GM12878 (cell line): ENCODE measurements at regions not wholly inside any gene's neighbourhood (a gene's known extent, or its start where the extent isn't known, plus 50 kb on each side); places are given as distances from the start of the nearest gene placed in this dataset.

ENCODE experiments used
- ATAC-seq: fragments of 200-7000 bp; cut with Tn5 transposase; 3 replicates; pipeline ENCODE4 v1.9.1; 2020; ENCODE audit warnings: mild to moderate bottlenecking, moderate library complexity
- BruUV-seq: library from RNA; stranded (reverse); fragments of 400-500 nt; replicated peaks from 2 replicates; lab custom pipeline; 2021; lab: Mats Ljungman, UMichigan
- CTCF ChIA-PET: fragments of 300-600 bp; sonication (Branson Sonifier 250); formaldehyde crosslinking; extraction: SDS; loops from one replicate; lab custom pipeline; 2021; ENCODE audit warnings: inconsistent platforms; lab: Yijun Ruan, JAX
- POLR2A ChIA-PET: fragments of 350-600 bp; formaldehyde crosslinking; extraction: SDS; loops from one replicate; lab custom pipeline; 2021; ENCODE audit warnings: inconsistent platforms; lab: Charles Lee
- RAD21 ChIA-PET: fragments of 300-600 bp; sonication (Branson Sonifier 250); formaldehyde crosslinking; loops from one replicate; lab custom pipeline; 2023; ENCODE audit warnings: antibody characterized with exemption; ENCODE audit not compliant: unreplicated experiment; lab: Charles Lee
- SMC1A ChIA-PET: fragments of 300-600 bp; sonication (Branson Sonifier 250); formaldehyde crosslinking; loops from one replicate; lab custom pipeline; 2023; ENCODE audit not compliant: unreplicated experiment, uncharacterized antibody; lab: Charles Lee
- DNase-seq: peaks from one replicate; pipeline ENCODE4 v3.0.0-alpha.2; 2011; ENCODE audit warnings: low read depth, low spot score
- FAIRE-seq: peaks from 3 replicates; lab custom pipeline; 2011; peaks lifted over from hg19 to GRCh38; lab: Jason Lieb, UNC
- H2AFZ ChIP-seq: 2 replicates; pipeline ENCODE4 v1.6.0; 2011; ENCODE audit warnings: low read depth, low read length, control low read depth; ENCODE audit not compliant: control insufficient read depth
- H3K27ac ChIP-seq: 2 replicates; pipeline ENCODE4 v1.5.1; 2011; ENCODE audit warnings: control low read depth; ENCODE audit not compliant: control insufficient read depth, insufficient read depth
- H3K27me3 ChIP-seq, 2 experiments: replicated peaks in 1 of 2; 2 replicates each; pipeline versions ENCODE4 v1.6.0 to v1.6.1; 2011; ENCODE audit warnings: low read length in 1 of 2; ENCODE audit not compliant: control insufficient read depth in 2 of 2, insufficient read depth in 2 of 2
- H3K36me3 ChIP-seq, 2 experiments: 2 replicates each; pipeline ENCODE4 v1.5.1; 2011; ENCODE audit warnings: low read length in 1 of 2; ENCODE audit not compliant: control insufficient read depth in 2 of 2, insufficient read depth in 2 of 2
- H3K4me1 ChIP-seq: 2 replicates; pipeline ENCODE4 v1.6.1; 2011; ENCODE audit warnings: mild to moderate bottlenecking, low read length, moderate library complexity, mixed read lengths; ENCODE audit not compliant: control insufficient read depth, insufficient read depth
- H3K4me2 ChIP-seq: 2 replicates; pipeline ENCODE4 v1.6.0; 2011; ENCODE audit warnings: control low read depth; ENCODE audit not compliant: control insufficient read depth, insufficient read depth
- H3K4me3 ChIP-seq: fragments of 200-600 bp; sonication (generic); 2 replicates; pipeline ENCODE4 v1.5.1; 2016
- H3K79me2 ChIP-seq: 2 replicates; pipeline ENCODE4 v1.6.0; 2011; ENCODE audit warnings: low read length; ENCODE audit not compliant: control insufficient read depth, insufficient read depth
- H3K9ac ChIP-seq: 2 replicates; pipeline ENCODE4 v1.8.0; 2011; ENCODE audit warnings: low read length, control low read depth, mixed read lengths; ENCODE audit not compliant: control insufficient read depth, insufficient read depth
- H3K9me3 ChIP-seq: replicated peaks from 3 replicates; pipeline ENCODE4 v1.5.1; 2011; ENCODE audit warnings: mild to moderate bottlenecking, low read length; ENCODE audit not compliant: control insufficient read depth, insufficient read depth
- H4K20me1 ChIP-seq: 2 replicates; pipeline ENCODE4 v1.6.0; 2011; ENCODE audit not compliant: control insufficient read depth, insufficient read depth
- CEBPB ChIP-seq, 2 experiments: fragments of 150-350 bp in 1 of 2; IDR thresholded peaks; 2 replicates each; pipeline ENCODE4 v1.6.1; 2012 to 2014; ENCODE audit warnings: low read depth in 2 of 2, low read length in 2 of 2, borderline replicate concordance in 1 of 2, inconsistent platforms in 1 of 2
- CREB1 ChIP-seq: IDR thresholded peaks from 2 replicates; pipeline ENCODE4 v1.6.1; 2012; ENCODE audit warnings: low read depth, mild to moderate bottlenecking, inconsistent platforms
- ETV6 ChIP-seq, 2 experiments: fragments of 450-650 bp in 1 of 2; IDR thresholded peaks in 1 of 2; conservative IDR thresholded peaks in 1 of 2; 2 replicates each; pipeline ENCODE4 v1.6.1; 2014; ENCODE audit warnings: antibody characterized with exemption in 1 of 2, borderline replicate concordance in 1 of 2, low read depth in 1 of 2, mild to moderate bottlenecking in 1 of 2, moderate library complexity in 1 of 2
- KDM1A ChIP-seq: fragments of 200-600 bp; sonication (generic); IDR thresholded peaks from 2 replicates; pipeline ENCODE4 v1.6.1; 2016; ENCODE audit warnings: borderline replicate concordance
- MTA2 ChIP-seq: fragments of 450-650 bp; IDR thresholded peaks from 2 replicates; pipeline ENCODE4 v1.6.1; 2016; ENCODE audit warnings: low read depth, mild to moderate bottlenecking, moderate library complexity
- NFYB ChIP-seq: IDR thresholded peaks from 2 replicates; pipeline ENCODE4 v1.6.1; 2011; ENCODE audit warnings: low read depth, mild to moderate bottlenecking, low read length, improper control_type of control experiment, moderate library complexity; ENCODE audit not compliant: insufficient read depth
- NRF1 ChIP-seq: conservative IDR thresholded peaks from 2 replicates; pipeline ENCODE4 v1.6.1; 2011; ENCODE audit warnings: mild to moderate bottlenecking, low read depth, low read length, improper control_type of control experiment
- POU2F2 ChIP-seq: IDR thresholded peaks from 3 replicates; pipeline ENCODE4 v1.6.1; 2011; ENCODE audit warnings: low read depth, mild to moderate bottlenecking, low read length, borderline replicate concordance
- SMAD5 ChIP-seq: IDR thresholded peaks from 2 replicates; pipeline ENCODE4 v1.6.1; 2016; ENCODE audit warnings: antibody characterized with exemption, low read depth
- ZBED1 ChIP-seq: IDR thresholded peaks from 2 replicates; pipeline ENCODE4 v1.6.1; 2016; ENCODE audit warnings: borderline replicate concordance
- ZBTB33 ChIP-seq: fragments of 450-650 bp; IDR thresholded peaks from 2 replicates; pipeline ENCODE4 v1.6.1; 2017; ENCODE audit warnings: mild to moderate bottlenecking
- WGBS: methylation state at CpG from one replicate; pipeline ENCODE4 v1.1.6; 2016; ENCODE audit warnings: low lambda C conversion rate; ENCODE audit not compliant: insufficient replicate concordance, insufficient coverage; ENCODE audit errors: missing lambda C conversion rate; 5-methylcytosine and 5-hydroxymethylcytosine counted together
- in situ Hi-C: fragments of 300-500 bp; cut with MboI; formaldehyde crosslinking; loops from 9 replicates; pipeline ENCODE4 v1.14.3; 2018; ENCODE audit warnings: mixed read lengths
- intact Hi-C: fragments of 100-400 bp; cut with micrococcal nuclease; formaldehyde crosslinking; loops from one replicate; pipeline ENCODE4 v1.14.2; 2022; ENCODE audit not compliant: unreplicated experiment
- TF ChIP-seq, protein P1 (sequence below): fragments of 450-650 bp; IDR thresholded peaks from 2 replicates; pipeline ENCODE4 v1.6.1; 2017; ENCODE audit warnings: antibody characterized with exemption, mild to moderate bottlenecking, moderate library complexity
- TF ChIP-seq, protein P2 (sequence below): fragments of 450-650 bp; IDR thresholded peaks from 2 replicates; pipeline ENCODE4 v1.6.1; 2018; ENCODE audit warnings: borderline replicate concordance, mild to moderate bottlenecking; ENCODE audit not compliant: partially characterized antibody
- TF ChIP-seq, protein P3 (sequence below): IDR thresholded peaks from 2 replicates; pipeline ENCODE4 v1.6.1; 2011; ENCODE audit warnings: low read depth, low read length, improper control_type of control experiment, borderline replicate concordance

GRCh38 chr2:155080373-155080772, 381.9 kb downstream of the KCNJ3 start (continued):
- TF ChIP-seq, protein P1, sequence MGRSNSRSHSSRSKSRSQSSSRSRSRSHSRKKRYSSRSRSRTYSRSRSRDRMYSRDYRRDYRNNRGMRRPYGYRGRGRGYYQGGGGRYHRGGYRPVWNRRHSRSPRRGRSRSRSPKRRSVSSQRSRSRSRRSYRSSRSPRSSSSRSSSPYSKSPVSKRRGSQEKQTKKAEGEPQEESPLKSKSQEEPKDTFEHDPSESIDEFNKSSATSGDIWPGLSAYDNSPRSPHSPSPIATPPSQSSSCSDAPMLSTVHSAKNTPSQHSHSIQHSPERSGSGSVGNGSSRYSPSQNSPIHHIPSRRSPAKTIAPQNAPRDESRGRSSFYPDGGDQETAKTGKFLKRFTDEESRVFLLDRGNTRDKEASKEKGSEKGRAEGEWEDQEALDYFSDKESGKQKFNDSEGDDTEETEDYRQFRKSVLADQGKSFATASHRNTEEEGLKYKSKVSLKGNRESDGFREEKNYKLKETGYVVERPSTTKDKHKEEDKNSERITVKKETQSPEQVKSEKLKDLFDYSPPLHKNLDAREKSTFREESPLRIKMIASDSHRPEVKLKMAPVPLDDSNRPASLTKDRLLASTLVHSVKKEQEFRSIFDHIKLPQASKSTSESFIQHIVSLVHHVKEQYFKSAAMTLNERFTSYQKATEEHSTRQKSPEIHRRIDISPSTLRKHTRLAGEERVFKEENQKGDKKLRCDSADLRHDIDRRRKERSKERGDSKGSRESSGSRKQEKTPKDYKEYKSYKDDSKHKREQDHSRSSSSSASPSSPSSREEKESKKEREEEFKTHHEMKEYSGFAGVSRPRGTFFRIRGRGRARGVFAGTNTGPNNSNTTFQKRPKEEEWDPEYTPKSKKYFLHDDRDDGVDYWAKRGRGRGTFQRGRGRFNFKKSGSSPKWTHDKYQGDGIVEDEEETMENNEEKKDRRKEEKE, result no peak

- intact Hi-C loops, result no loop called here
- no peak overlapping the region for H3K4me2 ChIP-seq
- no peaks in the 10 kb centered on the region for H3K36me3 ChIP-seq
- H3K9ac ChIP-seq, result no peak overlapping the region
- ChIA-PET RAD21 (no interaction called here), SMC1A (interaction anchor here (1.1 kb wide), 1 partner anchor 632 kb away, joined by 3 read pairs; no protein-coding TSS in a partner anchor), CTCF (interaction anchor here (0.8 kb wide), 1 partner anchor 109 kb away, joined by 3 read pairs; no protein-coding TSS in a partner anchor), POLR2A (no interaction called here)
- in situ Hi-C loops, result no loop called here
- DNase-seq, result no peak
- no peak overlapping the region for H2AFZ ChIP-seq
- H3K9me3 ChIP-seq, result no peaks in the 10 kb centered on the region
- no peaks in the 10 kb centered on the region for H3K79me2 ChIP-seq
- BruUV-seq, result no TSS peak
- H3K4me1 ChIP-seq, result no peaks in the 10 kb centered on the region
- no peak for FAIRE-seq
- H3K4me3 ChIP-seq, result no peak overlapping the region
- no peaks in the 10 kb centered on the region for H3K27me3 ChIP-seq
- no peak for ATAC-seq
- no peak overlapping the region for H3K27ac ChIP-seq
- 35% methylated on average over 1 of the region's 1 CpG for WGBS
- H4K20me1 ChIP-seq, result no peaks in the 10 kb centered on the region
- no peak for TF ChIP-seq ETV6 (conservative IDR thresholded peaks at IDR 0.05 in 1 of 2, IDR thresholded peaks at IDR 0.05 in 1 of 2; ENCODE audit: borderline replicate concordance in 1 of 2, low read depth in 1 of 2)
- no peak for TF ChIP-seq CEBPB (IDR thresholded peaks at IDR 0.05; ENCODE audit: borderline replicate concordance in 1 of 2, low read depth in 2 of 2, low read length in 2 of 2)
- TF ChIP-seq CREB1, result no peak
- TF ChIP-seq, protein P2, sequence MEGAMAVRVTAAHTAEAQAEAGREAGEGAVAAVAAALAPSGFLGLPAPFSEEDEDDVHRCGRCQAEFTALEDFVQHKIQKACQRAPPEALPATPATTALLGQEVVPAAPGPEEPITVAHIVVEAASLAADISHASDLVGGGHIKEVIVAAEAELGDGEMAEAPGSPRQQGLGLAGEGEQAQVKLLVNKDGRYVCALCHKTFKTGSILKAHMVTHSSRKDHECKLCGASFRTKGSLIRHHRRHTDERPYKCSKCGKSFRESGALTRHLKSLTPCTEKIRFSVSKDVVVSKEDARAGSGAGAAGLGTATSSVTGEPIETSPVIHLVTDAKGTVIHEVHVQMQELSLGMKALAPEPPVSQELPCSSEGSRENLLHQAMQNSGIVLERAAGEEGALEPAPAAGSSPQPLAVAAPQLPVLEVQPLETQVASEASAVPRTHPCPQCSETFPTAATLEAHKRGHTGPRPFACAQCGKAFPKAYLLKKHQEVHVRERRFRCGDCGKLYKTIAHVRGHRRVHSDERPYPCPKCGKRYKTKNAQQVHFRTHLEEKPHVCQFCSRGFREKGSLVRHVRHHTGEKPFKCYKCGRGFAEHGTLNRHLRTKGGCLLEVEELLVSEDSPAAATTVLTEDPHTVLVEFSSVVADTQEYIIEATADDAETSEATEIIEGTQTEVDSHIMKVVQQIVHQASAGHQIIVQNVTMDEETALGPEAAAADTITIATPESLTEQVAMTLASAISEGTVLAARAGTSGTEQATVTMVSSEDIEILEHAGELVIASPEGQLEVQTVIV, result no peak
- TF ChIP-seq SMAD5, result no peak
- no peak for TF ChIP-seq MTA2
- no peak for TF ChIP-seq KDM1A
- no peak for TF ChIP-seq ZBTB33
- TF ChIP-seq ZBED1, result no peak
- TF ChIP-seq POU2F2, result no peak
- TF ChIP-seq, protein P3, sequence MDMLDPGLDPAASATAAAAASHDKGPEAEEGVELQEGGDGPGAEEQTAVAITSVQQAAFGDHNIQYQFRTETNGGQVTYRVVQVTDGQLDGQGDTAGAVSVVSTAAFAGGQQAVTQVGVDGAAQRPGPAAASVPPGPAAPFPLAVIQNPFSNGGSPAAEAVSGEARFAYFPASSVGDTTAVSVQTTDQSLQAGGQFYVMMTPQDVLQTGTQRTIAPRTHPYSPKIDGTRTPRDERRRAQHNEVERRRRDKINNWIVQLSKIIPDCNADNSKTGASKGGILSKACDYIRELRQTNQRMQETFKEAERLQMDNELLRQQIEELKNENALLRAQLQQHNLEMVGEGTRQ, result no peak
- TF ChIP-seq NRF1, result no peak
- no peak for TF ChIP-seq NFYB
Observed at GRCh38 chr2:155070489-155070888, 372.0 kb downstream of the KCNJ3 start.
